B cell (primary cell): ENCODE measurements at regions not wholly inside any gene's neighbourhood (a gene's known extent, or its start where the extent isn't known, plus 50 kb on each side); places are given as distances from the start of the nearest gene placed in this dataset.

Experiments
- CTCF ChIP-seq: fragments of 200-600 bp; IDR thresholded peaks from one replicate; pipeline ENCODE4 v1.8.0; 2022; ENCODE audit warnings: antibody characterized with exemption, mild to moderate bottlenecking
- EZH2 ChIP-seq: IDR thresholded peaks from 2 replicates; pipeline ENCODE4 v1.6.1; 2012; ENCODE audit warnings: borderline replicate concordance, low read depth, mild to moderate bottlenecking, moderate library complexity, low read length; ENCODE audit not compliant: insufficient read depth, poor library complexity, severe bottlenecking

- TF ChIP-seq EZH2, result no peak
- TF ChIP-seq CTCF, result no peak
Observed at GRCh38 chr7:54180796-54181195, 361.4 kb upstream of the VSTM2A start.
